ENCODE measurements at regions not wholly inside any gene's neighbourhood (a gene's known extent, or its start where the extent isn't known, plus 50 kb on each side); places are given as distances from the start of the nearest gene placed in this dataset.

GRCh38 chr20:39632757-39633156, 670.6 kb downstream of the DHX35 start:
- DNase-seq (ENCODE audit: low read depth): no peak

DNA sequence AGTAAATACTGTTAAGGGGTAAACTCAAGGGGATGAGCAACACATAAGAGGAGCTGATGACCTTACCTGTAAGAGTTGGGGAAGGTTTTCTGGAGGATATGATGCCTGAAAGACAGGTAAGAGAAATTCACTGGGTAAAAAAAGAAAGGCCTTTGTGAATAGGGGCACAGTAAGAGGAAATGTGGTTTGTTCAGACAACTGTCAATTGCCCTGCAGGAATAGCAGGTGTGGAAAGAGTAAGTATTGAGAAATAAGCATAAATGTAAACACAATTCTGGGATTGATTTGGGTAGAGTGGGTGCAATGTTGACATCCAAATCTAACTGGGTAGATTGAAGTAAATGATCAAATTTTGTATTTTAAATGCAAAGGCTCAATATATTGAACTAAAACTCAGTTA, 670.0 kb downstream of the DHX35 start:
- DNase-seq (ENCODE audit: low read depth): no peak

DNA sequence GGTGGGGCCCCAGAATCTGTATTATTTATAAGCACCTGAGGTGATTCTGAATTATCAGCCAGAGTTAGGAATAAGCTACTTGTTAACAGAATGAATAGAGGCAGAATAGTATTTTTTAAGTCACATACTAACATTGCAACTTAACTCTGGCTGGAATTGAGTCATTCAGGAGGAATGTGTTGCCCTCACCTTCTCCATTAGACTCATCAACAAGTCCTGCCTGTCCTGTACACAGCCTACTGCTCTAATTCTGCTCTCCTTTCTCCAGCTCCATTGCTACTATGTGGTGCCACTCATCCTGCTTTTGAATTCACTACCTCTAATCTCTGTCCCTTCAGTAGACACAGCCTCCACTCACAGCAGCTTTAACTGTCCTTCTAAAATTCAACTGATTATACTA, 669.4 kb downstream of the DHX35 start:
- DNase-seq (ENCODE audit: low read depth): no peak

GRCh38 chr20:39630215-39630908, 668.2 kb downstream of the DHX35 start:
- DNase-seq (ENCODE audit: low read depth): no peak

- no peak for DNase-seq (ENCODE audit: low read depth)
These were observed 665.6 kb downstream of the DHX35 start for GRCh38 chr20:39627765-39628164.

GRCh38 chr20:39624316-39624715, 662.2 kb downstream of the DHX35 start:
- no peak for DNase-seq (ENCODE audit: low read depth)

DNA sequence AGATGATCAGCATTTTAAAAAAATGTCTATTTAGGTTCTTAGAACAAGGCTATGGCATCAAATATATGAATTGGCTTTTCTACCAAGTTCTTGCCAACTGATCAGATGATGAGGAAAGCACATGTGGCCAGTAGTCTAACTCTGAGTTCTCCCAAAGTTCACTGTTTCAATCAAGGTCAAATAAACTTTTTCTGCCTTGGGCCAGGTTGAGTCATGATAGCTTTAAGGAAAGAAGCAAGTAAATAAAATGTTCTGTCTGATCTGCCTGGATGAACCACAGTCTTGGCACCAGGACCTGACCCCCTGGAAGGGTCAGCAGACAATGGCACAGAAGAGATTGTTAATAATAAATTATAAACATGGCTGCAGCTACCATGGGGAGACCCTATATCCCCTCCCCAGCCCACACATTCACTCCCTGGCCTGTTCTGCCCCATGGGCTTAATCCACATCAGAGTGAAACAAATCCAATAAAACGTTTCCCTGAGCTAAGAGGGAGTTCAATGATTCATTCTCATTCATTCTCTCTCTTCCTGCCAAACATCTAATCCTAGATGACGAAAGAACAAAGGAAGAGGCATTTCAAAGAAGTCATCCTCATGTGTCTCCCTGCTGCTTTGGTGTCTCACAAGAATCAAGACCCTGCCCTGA, 661.6 kb downstream of the DHX35 start:
- DNase-seq (ENCODE audit: low read depth): peak; percentile 54

DNA sequence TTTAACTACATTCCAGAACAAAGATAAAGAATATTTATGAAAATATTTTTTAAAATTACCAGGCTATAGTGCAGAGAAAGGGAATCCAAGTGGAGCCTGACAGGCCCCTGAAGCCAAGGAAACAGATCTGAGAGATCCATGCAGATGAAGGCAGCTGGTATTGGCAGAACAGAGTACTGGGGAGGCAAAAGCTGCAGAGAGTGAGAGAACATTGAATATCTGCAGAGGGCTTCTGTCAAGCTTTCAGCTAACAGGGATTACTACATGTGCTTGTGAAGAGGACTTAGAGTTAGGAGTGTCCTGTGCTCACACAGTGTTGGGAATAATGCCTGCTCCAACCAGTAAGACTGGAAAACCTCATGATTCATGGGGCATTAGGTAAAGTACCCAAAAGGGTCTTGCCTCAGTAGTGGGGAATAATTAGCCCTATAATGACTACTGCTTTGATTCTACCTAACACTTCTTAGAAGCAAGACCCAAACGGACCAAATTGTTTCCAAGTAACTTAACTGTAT, 657.2 kb downstream of the DHX35 start:
- no peak for DNase-seq (ENCODE audit: low read depth)

DNA sequence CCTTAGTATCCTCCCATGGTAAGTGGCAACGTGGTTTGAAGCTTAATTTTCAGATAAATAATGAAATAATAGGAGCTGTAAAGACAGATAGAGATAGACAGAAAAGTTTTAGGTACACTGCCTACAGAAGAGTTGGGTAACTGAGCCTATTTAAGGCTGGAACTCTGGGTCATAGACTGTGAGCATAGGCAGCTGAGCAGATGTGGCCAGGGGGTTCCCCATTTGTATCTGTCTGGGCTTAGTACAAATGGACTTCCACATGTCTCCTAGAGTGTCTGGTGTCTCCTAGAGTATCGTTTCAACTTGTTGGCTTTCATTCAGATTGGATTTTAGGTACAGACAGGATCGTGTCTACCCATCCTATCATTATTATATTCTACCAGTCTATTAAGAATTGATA, 649.8 kb downstream of the DHX35 start:
- DNase-seq (ENCODE audit: low read depth): no peak

GRCh38 chr20:39607141-39607540, 645.0 kb downstream of the DHX35 start:
- DNase-seq (ENCODE audit: low read depth): peak; percentile 33

GRCh38 chr20:39605908-39606307, 643.8 kb downstream of the DHX35 start:
- no peak for DNase-seq (ENCODE audit: low read depth)

GRCh38 chr20:39605361-39605760, 643.2 kb downstream of the DHX35 start:
- no peak for DNase-seq (ENCODE audit: low read depth)

GRCh38 chr20:39603219-39603618, 641.1 kb downstream of the DHX35 start:
- no peak for DNase-seq (ENCODE audit: low read depth)

DNA sequence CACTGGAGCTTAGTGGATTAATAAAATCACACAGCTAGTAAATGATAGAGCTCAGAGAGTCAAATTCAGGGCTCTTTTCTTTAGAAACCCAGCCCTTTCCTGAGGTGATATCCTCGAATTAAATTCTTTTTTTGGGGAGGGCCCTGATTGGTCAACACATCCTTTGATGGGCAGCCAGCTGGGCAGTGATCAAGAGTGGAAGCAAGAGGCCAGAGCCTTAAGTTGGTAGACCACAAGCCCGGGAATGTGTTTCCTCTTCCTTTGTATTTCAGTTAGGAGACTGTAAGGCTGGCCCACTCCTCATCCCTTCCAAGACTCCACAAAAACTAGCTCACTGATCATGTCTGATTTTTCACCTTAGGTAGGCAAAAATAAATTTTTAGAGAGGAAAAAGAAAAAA, 640.5 kb downstream of the DHX35 start:
- no peak for DNase-seq (ENCODE audit: low read depth)

DNA sequence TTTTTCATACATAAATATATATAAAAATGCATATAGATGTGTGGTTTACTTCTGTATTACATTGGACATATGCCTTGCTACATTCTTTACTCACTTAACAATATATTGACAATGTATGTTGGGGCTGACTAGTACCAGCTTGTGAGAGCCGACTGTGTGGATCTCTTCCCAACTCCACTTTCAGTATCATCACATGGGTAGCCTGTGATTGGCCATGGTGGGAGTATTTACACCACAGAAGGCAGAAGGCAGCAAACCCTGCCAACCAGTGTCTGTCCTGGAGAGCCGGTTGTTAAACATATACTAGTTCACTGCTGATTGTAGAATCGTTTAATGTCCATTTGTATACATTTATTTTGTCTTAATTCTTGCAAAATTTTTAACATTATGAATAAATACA, 638.7 kb downstream of the DHX35 start:
- no peak for DNase-seq (ENCODE audit: low read depth)

- DNase-seq (ENCODE audit: low read depth): no peak
These were observed 638.0 kb downstream of the DHX35 start for GRCh38 chr20:39600156-39600555.

- DNase-seq (ENCODE audit: low read depth): no peak
These were observed 634.4 kb downstream of the DHX35 start for GRCh38 chr20:39596554-39596953.

GRCh38 chr20:39592371-39592770, 630.2 kb downstream of the DHX35 start:
- DNase-seq (ENCODE audit: low read depth): no peak

DNA sequence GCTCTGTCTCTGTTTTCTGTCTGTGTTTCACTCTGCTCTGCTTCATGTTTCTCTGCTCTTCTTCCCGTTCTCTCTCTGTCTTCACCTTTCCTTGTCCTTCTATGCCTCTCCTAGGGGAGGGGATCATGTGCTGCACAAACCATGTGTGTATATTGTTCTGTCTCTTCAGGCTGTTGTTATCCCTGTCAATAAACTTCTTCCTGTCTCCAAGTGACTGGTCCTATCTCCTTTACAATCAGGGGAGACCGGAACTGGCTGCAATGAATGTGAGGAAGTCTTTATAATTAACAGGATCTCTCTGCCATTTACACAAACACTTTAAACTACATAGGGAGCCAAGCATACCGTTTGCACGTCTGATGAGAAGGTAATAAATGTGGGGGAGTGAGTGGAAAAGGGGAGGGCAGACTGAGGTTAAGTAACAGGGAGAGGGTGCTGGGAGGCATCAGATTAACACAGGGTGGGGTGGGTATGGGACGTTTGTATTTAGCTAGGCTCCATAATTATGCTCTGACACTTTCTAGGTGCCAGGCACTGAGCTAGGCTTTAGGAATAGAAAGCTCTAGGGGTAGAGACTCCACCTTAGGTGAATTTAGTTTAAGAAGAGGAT, 626.1 kb downstream of the DHX35 start:
- no peak for DNase-seq (ENCODE audit: low read depth)

GRCh38 chr20:39581034-39581433, 618.9 kb downstream of the DHX35 start:
- no peak for DNase-seq (ENCODE audit: low read depth)

DNA sequence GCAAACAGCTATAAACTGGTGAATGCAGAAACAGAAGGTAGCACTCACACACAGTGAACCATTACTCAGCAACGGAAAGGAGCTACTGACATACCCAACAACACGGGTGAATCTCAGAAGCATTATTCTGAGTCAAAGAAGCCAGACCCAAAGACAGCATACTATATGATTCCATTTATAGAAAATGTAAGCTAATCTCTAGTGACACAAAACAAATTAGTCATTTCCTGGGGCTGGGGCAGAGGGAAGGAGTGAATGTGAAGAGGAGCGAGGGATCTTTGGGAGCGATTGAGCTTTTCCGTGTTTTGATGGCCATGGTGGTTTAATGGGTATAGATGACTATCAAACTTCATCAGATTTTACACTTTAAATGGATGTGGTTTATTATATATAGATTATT, 614.6 kb downstream of the DHX35 start:
- DNase-seq (ENCODE audit: low read depth): no peak

GRCh38 chr20:39574061-39574460, 611.9 kb downstream of the DHX35 start:
- DNase-seq (ENCODE audit: low read depth): no peak

DNA sequence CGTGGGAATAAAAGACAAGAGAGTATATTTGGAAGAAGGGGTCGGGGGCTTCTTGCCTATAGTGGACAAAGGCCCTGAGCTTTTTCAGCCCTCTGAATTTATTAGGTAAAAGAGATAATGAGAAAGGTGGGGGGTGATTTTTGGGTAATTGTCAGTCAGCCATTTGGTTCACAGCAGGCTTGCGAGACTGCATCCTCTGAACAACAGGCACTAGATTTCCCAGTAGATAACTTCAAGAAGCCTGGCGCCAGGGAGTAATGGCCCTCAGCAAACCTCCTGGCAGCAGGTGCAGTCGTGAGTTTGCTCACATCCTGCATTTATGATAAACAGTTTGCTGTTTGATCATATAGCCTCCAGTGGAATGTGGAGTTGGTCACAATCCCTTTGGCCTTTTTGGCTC, 609.0 kb downstream of the DHX35 start:
- DNase-seq (ENCODE audit: low read depth): no peak

All from stromal cell of bone marrow (primary cell).